ENCODE measurements at regions not wholly inside any gene's neighbourhood (a gene's known extent, or its start where the extent isn't known, plus 50 kb on each side); places are given as distances from the start of the nearest gene placed in this dataset.

DNA sequence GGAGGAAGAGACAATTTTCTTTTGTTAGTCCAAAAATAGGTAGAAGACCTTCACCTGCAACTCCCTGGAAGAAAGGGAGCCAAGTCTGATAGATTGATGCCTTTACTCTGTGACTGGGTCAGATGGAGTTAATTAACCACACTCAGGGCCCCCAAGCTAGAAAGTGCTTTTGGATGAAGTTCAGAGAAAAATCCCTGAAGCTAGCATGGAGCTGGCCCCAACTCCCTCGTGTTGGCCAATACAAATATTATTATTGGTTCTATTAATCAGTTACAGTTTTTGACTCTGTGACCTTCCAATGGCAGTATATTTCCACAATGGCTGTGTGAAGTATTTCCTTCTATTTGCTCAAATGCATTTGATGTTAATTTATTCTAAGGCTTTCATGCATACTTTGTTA, 1753.5 kb downstream of the EFNA5 start:
- DNase-seq: no peak
- H3K27me3 ChIP-seq (ENCODE audit: control insufficient read depth, insufficient read depth, low read length): no peaks in the 10 kb centered on the region
- no peaks in the 10 kb centered on the region for H3K9me3 ChIP-seq (replicated peaks; ENCODE audit: control insufficient read depth, low read depth, low read length)
- no peaks in the 10 kb centered on the region for H3K36me3 ChIP-seq (ENCODE audit: control insufficient read depth, insufficient read depth, low read length)
- no peak overlapping the region for H3K27ac ChIP-seq (ENCODE audit: low read length)
- no peak overlapping the region for H3K4me3 ChIP-seq (ENCODE audit: low read length)
- WGBS (ENCODE audit: insufficient coverage): no CpG with 5 or more reads among the region's 1 CpG
- H3K4me1 ChIP-seq (ENCODE audit: control insufficient read depth, insufficient read depth, low read length): no peaks in the 10 kb centered on the region

DNA sequence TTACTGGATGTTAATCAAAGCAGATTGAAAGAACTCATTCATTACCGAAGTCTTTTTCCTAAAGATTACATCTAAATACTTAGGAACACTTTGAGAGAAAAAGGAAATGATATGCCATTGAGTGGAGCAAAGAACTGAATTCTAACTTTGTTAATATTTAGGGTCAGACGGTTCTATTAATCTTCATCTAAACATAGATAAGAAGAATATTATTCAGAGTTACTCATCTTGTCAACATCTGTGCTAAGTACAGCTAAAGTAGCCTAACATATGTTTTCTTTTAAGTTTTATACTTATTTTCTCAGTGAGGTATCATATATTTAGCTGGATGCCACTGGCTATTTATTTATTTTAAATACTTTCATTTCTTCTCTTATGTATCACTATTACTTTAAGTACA, 1763.7 kb downstream of the EFNA5 start:
- no peak for DNase-seq
- no peaks in the 10 kb centered on the region for H3K36me3 ChIP-seq (ENCODE audit: control insufficient read depth, insufficient read depth, low read length)
- H3K9me3 ChIP-seq (replicated peaks; ENCODE audit: control insufficient read depth, low read depth, low read length): no peaks in the 10 kb centered on the region
- no peaks in the 10 kb centered on the region for H3K27me3 ChIP-seq (ENCODE audit: control insufficient read depth, insufficient read depth, low read length)
- H3K4me3 ChIP-seq (ENCODE audit: low read length): no peak overlapping the region
- WGBS (ENCODE audit: insufficient coverage): no CpG with 5 or more reads among the region's 2 CpGs
- no peaks in the 10 kb centered on the region for H3K4me1 ChIP-seq (ENCODE audit: control insufficient read depth, insufficient read depth, low read length)
- H3K27ac ChIP-seq (ENCODE audit: low read length): no peak overlapping the region

- Histone ChIP-seq H3K27me3 (ENCODE audit: control insufficient read depth, insufficient read depth, low read length) (no peaks in the 10 kb centered on the region), H3K36me3 (ENCODE audit: control insufficient read depth, insufficient read depth, low read length) (no peaks in the 10 kb centered on the region), H3K4me1 (ENCODE audit: control insufficient read depth, insufficient read depth, low read length) (no peaks in the 10 kb centered on the region), H3K4me3 (ENCODE audit: low read length) (no peak overlapping the region), H3K9me3 (replicated peaks; ENCODE audit: control insufficient read depth, low read depth, low read length) (no peaks in the 10 kb centered on the region), H3K27ac (ENCODE audit: low read length) (no peak overlapping the region)
- no CpG with 5 or more reads among the region's 3 CpGs for WGBS (ENCODE audit: insufficient coverage)
- no peak for DNase-seq
Measured at GRCh38 chr5:105905392-105905791, 1765.3 kb downstream of the EFNA5 start.

DNA sequence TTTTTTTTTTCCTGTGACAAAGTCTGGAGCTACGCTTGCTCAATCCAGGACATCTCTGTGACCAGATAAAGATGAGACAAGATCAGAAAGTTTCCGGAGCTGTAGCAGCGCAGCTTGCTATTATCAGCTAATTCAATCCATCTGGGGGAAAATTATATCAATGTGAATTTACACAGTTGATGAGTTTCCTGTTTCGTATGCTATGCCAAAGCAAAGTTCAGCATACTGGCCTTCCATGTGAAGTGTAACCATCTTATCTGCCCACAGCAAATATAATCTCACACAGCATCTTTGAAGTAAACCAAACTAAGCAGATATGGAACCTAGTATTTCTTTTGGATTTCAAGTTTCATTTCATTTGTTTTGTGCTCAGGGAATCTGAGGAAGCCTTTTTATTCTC, 1767.7 kb downstream of the EFNA5 start:
- H3K27ac ChIP-seq (ENCODE audit: low read length): no peak overlapping the region
- no peaks in the 10 kb centered on the region for H3K9me3 ChIP-seq (replicated peaks; ENCODE audit: control insufficient read depth, low read depth, low read length)
- WGBS (ENCODE audit: insufficient coverage): no CpG with 5 or more reads among the region's 4 CpGs
- DNase-seq: peak; percentile 23
- no peaks in the 10 kb centered on the region for H3K27me3 ChIP-seq (ENCODE audit: control insufficient read depth, insufficient read depth, low read length)
- H3K4me1 ChIP-seq (ENCODE audit: control insufficient read depth, insufficient read depth, low read length): no peaks in the 10 kb centered on the region
- H3K36me3 ChIP-seq (ENCODE audit: control insufficient read depth, insufficient read depth, low read length): no peaks in the 10 kb centered on the region
- no peak overlapping the region for H3K4me3 ChIP-seq (ENCODE audit: low read length)

DNA sequence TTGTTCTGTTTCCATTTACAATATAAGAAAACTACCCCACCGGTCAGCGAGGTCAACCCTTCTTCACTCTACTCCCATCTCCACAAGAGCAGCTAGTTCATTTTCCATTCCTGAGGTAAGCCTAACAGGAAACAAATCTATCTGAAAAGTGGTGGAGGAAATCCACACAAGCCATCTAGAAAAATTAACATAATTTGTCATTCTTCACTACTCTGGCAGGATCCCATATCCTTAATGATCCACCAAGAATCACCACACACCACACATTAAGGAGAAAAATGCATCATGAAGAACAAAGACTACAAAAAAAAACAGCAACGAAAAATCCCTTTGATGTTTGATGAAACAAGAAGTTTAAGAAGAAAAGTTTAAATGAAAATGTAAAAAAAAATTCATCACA, 1771.0 kb downstream of the EFNA5 start:
- no peaks in the 10 kb centered on the region for H3K4me1 ChIP-seq (ENCODE audit: control insufficient read depth, insufficient read depth, low read length)
- WGBS (ENCODE audit: insufficient coverage): 100% methylated on average over 2 of the region's 3 CpGs

DNA sequence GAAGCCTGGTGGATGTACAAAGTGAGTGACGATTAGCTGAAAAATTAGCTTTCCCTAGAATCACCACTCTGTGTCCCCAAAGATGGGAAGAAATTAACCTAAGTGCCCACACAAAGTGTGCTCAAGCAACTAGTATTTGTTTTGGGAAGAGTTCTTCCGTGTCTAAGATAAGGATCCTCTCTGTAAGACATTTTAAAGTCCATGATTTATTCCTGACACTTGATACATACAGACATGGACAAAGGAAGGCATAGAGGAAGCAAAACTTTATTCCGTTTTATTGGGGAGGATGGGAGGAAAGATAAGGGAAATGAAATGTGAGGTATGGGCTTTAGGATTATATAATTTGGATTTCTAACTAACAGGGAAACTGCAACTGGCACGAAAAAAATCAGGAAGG, 1772.6 kb downstream of the EFNA5 start:
- H3K27ac ChIP-seq (ENCODE audit: low read length): no peak overlapping the region
- H3K27me3 ChIP-seq (ENCODE audit: control insufficient read depth, insufficient read depth, low read length): no peaks in the 10 kb centered on the region
- WGBS (ENCODE audit: insufficient coverage): no CpG with 5 or more reads among the region's 4 CpGs
- no peak for DNase-seq
- no peak overlapping the region for H3K4me3 ChIP-seq (ENCODE audit: low read length)
- no peaks in the 10 kb centered on the region for H3K36me3 ChIP-seq (ENCODE audit: control insufficient read depth, insufficient read depth, low read length)
- no peaks in the 10 kb centered on the region for H3K9me3 ChIP-seq (replicated peaks; ENCODE audit: control insufficient read depth, low read depth, low read length)
- H3K4me1 ChIP-seq (ENCODE audit: control insufficient read depth, insufficient read depth, low read length): no peaks in the 10 kb centered on the region

More for the DNA sequence above, 1771.0 kb downstream of the EFNA5 start:
- DNase-seq: no peak
- Histone ChIP-seq H3K27me3 (ENCODE audit: control insufficient read depth, insufficient read depth, low read length) (no peaks in the 10 kb centered on the region), H3K27ac (ENCODE audit: low read length) (no peak overlapping the region), H3K4me3 (ENCODE audit: low read length) (no peak overlapping the region), H3K9me3 (replicated peaks; ENCODE audit: control insufficient read depth, low read depth, low read length) (no peaks in the 10 kb centered on the region), H3K36me3 (ENCODE audit: control insufficient read depth, insufficient read depth, low read length) (no peaks in the 10 kb centered on the region)

DNA sequence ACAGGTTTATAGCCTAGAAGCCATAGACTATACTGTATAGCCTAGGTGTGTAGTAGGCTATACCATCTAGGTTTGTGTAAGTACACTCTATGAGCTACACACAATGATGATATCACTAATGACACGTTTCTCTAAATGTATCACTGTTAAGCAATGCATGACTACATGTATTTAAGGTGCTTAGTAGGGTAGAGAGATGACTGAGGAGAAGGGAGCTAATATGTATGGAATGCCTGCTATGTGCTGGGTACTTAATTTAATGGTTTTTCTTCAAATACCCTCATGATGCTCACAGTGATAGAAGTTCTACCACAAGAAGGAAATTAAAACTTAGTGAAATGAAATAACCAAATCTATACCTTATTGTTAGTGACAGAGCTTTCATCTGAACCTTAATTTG, 1785.5 kb downstream of the EFNA5 start:
- no peak for DNase-seq
- Histone ChIP-seq H3K4me3 (ENCODE audit: low read length) (no peak overlapping the region), H3K36me3 (ENCODE audit: control insufficient read depth, insufficient read depth, low read length) (no peaks in the 10 kb centered on the region), H3K27ac (ENCODE audit: low read length) (no peak overlapping the region), H3K4me1 (ENCODE audit: control insufficient read depth, insufficient read depth, low read length) (no peaks in the 10 kb centered on the region), H3K27me3 (ENCODE audit: control insufficient read depth, insufficient read depth, low read length) (no peaks in the 10 kb centered on the region), H3K9me3 (replicated peaks; ENCODE audit: control insufficient read depth, low read depth, low read length) (no peaks in the 10 kb centered on the region)
- WGBS (ENCODE audit: insufficient coverage): no CpG with 5 or more reads among the region's 1 CpG

GRCh38 chr5:105882956-105883481, 1787.7 kb downstream of the EFNA5 start:
- Histone ChIP-seq H3K27ac (ENCODE audit: low read length) (no peak overlapping the region), H3K4me1 (ENCODE audit: control insufficient read depth, insufficient read depth, low read length) (no peaks in the 10 kb centered on the region), H3K36me3 (ENCODE audit: control insufficient read depth, insufficient read depth, low read length) (no peaks in the 10 kb centered on the region), H3K9me3 (replicated peaks; ENCODE audit: control insufficient read depth, low read depth, low read length) (no peaks in the 10 kb centered on the region), H3K27me3 (ENCODE audit: control insufficient read depth, insufficient read depth, low read length) (no peaks in the 10 kb centered on the region), H3K4me3 (ENCODE audit: low read length) (no peak overlapping the region)
- no CpG with 5 or more reads among the region's 4 CpGs for WGBS (ENCODE audit: insufficient coverage)
- DNase-seq: no peak

DNA sequence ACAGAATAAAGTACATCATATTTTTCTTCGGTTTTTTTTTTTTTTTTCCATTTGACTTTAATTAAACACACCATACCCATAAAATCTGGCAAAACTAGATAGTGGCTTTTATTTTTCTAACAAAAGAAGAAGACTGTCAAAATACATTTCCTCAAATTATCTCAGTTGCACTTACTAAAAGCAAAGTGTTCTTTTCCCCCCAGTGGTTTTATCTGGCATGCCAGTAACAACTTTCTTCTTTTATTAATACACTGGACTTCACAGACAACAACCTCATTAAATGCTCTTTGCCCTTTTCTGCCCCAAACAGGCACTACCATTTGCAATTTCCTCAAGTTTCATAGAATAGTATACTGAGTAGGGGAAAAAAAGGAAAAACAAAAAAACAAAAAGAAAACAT, 1792.3 kb downstream of the EFNA5 start:
- Histone ChIP-seq H3K27me3 (ENCODE audit: control insufficient read depth, insufficient read depth, low read length) (no peaks in the 10 kb centered on the region), H3K9me3 (replicated peaks; ENCODE audit: control insufficient read depth, low read depth, low read length) (no peaks in the 10 kb centered on the region), H3K27ac (ENCODE audit: low read length) (no peak overlapping the region), H3K4me1 (ENCODE audit: control insufficient read depth, insufficient read depth, low read length) (no peaks in the 10 kb centered on the region), H3K4me3 (ENCODE audit: low read length) (no peak overlapping the region), H3K36me3 (ENCODE audit: control insufficient read depth, insufficient read depth, low read length) (no peaks in the 10 kb centered on the region)
- no CpG with 5 or more reads among the region's 1 CpG for WGBS (ENCODE audit: insufficient coverage)
- no peak for DNase-seq

GRCh38 chr5:105877592-105877991, 1793.1 kb downstream of the EFNA5 start:
- H3K36me3 ChIP-seq (ENCODE audit: control insufficient read depth, insufficient read depth, low read length): no peaks in the 10 kb centered on the region

GRCh38 chr5:105874316-105874715, 1796.4 kb downstream of the EFNA5 start:
- no peak for DNase-seq
- no peaks in the 10 kb centered on the region for H3K27me3 ChIP-seq (ENCODE audit: control insufficient read depth, insufficient read depth, low read length)
- WGBS (ENCODE audit: insufficient coverage): no CpG with 5 or more reads among the region's 2 CpGs
- no peaks in the 10 kb centered on the region for H3K9me3 ChIP-seq (replicated peaks; ENCODE audit: control insufficient read depth, low read depth, low read length)
- no peak overlapping the region for H3K4me3 ChIP-seq (ENCODE audit: low read length)
- H3K4me1 ChIP-seq (ENCODE audit: control insufficient read depth, insufficient read depth, low read length): no peaks in the 10 kb centered on the region
- no peak overlapping the region for H3K27ac ChIP-seq (ENCODE audit: low read length)
- no peaks in the 10 kb centered on the region for H3K36me3 ChIP-seq (ENCODE audit: control insufficient read depth, insufficient read depth, low read length)

More at GRCh38 chr5:105877592-105877991, 1793.1 kb downstream of the EFNA5 start:
- no peak overlapping the region for H3K4me3 ChIP-seq (ENCODE audit: low read length)
- H3K27me3 ChIP-seq (ENCODE audit: control insufficient read depth, insufficient read depth, low read length): no peaks in the 10 kb centered on the region
- DNase-seq: no peak
- no peaks in the 10 kb centered on the region for H3K9me3 ChIP-seq (replicated peaks; ENCODE audit: control insufficient read depth, low read depth, low read length)
- no CpG with 5 or more reads among the region's 2 CpGs for whole genome bisulfite sequencing (ENCODE audit: insufficient coverage)
- no peak overlapping the region for H3K27ac ChIP-seq (ENCODE audit: low read length)
- H3K4me1 ChIP-seq (ENCODE audit: control insufficient read depth, insufficient read depth, low read length): no peaks in the 10 kb centered on the region

All from muscle of leg (tissue), 3 donors.